Upper lobe of right lung (tissue), 1 donor: ENCODE measurements at regions not wholly inside any gene's neighbourhood (a gene's known extent, or its start where the extent isn't known, plus 50 kb on each side); places are given as distances from the start of the nearest gene placed in this dataset.

Experiments
- ATAC-seq: fragments of 200-7000 bp; cut with Tn5 transposase; one replicate; pipeline ENCODE4 v1.9.1; 2020; ENCODE audit warnings: mild to moderate bottlenecking, moderate library complexity
- DNase-seq: peaks from one replicate; pipeline ENCODE4 v3.0.0-alpha.2; 2020
- H3K27ac ChIP-seq: fragments of 200-600 bp; one replicate; pipeline ENCODE4 v1.8.0; 2022
- H3K27me3 ChIP-seq: fragments of 200-600 bp; one replicate; pipeline ENCODE4 v1.8.0; 2022; ENCODE audit warnings: mild to moderate bottlenecking
- H3K36me3 ChIP-seq: fragments of 200-600 bp; one replicate; pipeline ENCODE4 v1.8.0; 2022
- H3K4me1 ChIP-seq: fragments of 200-600 bp; one replicate; pipeline ENCODE4 v1.8.0; 2022
- H3K4me3 ChIP-seq: fragments of 200-600 bp; one replicate; pipeline ENCODE4 v1.8.0; 2022; ENCODE audit warnings: mild to moderate bottlenecking
- H3K9me3 ChIP-seq: fragments of 200-600 bp; one replicate; pipeline ENCODE4 v1.8.0; 2022
- intact Hi-C: fragments of 100-400 bp; cut with DNase I; formaldehyde crosslinking; loops from one replicate; pipeline ENCODE4 v1.11.0; 2022
- TF ChIP-seq, protein P1 (sequence below): fragments of 200-600 bp; IDR thresholded peaks from one replicate; pipeline ENCODE4 v1.8.0; 2022; ENCODE audit warnings: antibody characterized with exemption
- donor health status: DM: no; HTN: yes; CAD: no; lungs with severe emphysema.

DNA sequence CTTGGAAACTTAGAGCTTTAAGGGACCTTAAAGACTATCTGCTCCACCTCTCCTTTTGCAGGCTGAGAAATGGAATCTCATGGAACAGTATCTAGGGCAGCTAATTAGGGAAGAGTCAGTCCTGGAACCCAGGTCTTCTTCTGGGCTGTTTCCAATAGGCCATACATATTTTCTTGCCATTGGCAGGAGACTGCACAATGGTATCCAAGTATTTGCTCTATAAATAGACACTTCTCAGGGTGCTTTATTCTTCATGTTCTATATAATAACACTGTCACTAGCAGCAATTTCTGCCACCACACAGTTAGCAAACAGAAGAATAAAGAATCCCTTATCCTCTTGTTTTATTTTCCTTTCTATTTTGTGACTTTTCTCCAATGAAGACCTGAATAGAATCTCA, 291.7 kb downstream of the C4orf33 start:
- TF ChIP-seq, protein P1, sequence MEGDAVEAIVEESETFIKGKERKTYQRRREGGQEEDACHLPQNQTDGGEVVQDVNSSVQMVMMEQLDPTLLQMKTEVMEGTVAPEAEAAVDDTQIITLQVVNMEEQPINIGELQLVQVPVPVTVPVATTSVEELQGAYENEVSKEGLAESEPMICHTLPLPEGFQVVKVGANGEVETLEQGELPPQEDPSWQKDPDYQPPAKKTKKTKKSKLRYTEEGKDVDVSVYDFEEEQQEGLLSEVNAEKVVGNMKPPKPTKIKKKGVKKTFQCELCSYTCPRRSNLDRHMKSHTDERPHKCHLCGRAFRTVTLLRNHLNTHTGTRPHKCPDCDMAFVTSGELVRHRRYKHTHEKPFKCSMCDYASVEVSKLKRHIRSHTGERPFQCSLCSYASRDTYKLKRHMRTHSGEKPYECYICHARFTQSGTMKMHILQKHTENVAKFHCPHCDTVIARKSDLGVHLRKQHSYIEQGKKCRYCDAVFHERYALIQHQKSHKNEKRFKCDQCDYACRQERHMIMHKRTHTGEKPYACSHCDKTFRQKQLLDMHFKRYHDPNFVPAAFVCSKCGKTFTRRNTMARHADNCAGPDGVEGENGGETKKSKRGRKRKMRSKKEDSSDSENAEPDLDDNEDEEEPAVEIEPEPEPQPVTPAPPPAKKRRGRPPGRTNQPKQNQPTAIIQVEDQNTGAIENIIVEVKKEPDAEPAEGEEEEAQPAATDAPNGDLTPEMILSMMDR: no peak
- H3K27me3 ChIP-seq: no peaks in the 10 kb centered on the region
- ATAC-seq (no peak), DNase-seq (no peak)
- H3K36me3 ChIP-seq: no peaks in the 10 kb centered on the region
- no peaks in the 10 kb centered on the region for H3K9me3 ChIP-seq
- H3K4me3 ChIP-seq: no peak overlapping the region
- intact Hi-C loops: no loop called here
- no peak overlapping the region for H3K27ac ChIP-seq
- no peaks in the 10 kb centered on the region for H3K4me1 ChIP-seq

DNA sequence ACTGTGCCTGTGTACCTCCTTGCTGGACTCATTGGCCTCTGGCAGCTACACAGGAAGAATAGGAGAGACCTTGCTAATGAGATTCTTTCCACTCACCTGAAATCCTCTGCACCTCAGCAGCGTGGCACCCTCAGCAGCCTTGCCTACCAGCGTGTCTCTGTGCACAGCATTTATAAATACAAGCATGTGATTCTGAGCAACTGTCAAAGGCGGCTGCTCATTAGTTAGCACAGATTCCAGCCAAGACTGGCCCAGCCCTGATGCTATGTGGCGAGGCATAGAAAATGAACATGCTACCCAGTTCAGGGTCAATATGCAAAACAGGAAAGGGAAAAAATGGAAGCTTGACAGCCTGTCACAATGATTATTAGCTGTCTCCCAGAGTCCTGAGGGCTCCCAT, 298.0 kb downstream of the C4orf33 start:
- intact Hi-C loops: no loop called here
- Histone ChIP-seq H3K27me3 (no peaks in the 10 kb centered on the region), H3K4me3 (no peak overlapping the region), H3K36me3 (no peaks in the 10 kb centered on the region), H3K4me1 (no peaks in the 10 kb centered on the region), H3K27ac (no peak overlapping the region), H3K9me3 (no peaks in the 10 kb centered on the region)
- no peak for ATAC-seq
- no peak for DNase-seq
- TF ChIP-seq, protein P1: no peak

DNA sequence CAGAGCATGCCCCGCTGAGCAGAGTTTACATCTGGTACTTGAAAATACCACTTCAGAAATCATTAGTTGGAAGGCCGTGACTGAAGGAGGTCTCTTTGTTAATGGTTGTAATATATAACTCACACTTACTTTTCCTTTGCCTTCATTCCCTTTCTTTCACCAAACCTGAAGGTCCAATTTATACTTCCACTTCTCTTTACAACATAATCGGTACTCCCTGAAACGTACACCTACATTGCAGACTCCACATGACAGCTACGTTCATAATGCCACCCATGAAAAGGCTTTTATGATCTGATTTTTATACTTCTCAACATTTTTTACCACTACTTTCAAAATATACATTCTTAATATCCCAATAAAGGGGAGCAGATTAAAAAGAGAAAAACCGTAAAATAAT, 298.7 kb downstream of the C4orf33 start:
- intact Hi-C loops: no loop called here
- H3K27ac ChIP-seq: no peak overlapping the region
- DNase-seq (no peak), ATAC-seq (no peak)
- no peaks in the 10 kb centered on the region for H3K36me3 ChIP-seq
- H3K27me3 ChIP-seq: no peaks in the 10 kb centered on the region
- H3K9me3 ChIP-seq: no peaks in the 10 kb centered on the region
- H3K4me3 ChIP-seq: no peak overlapping the region
- no peaks in the 10 kb centered on the region for H3K4me1 ChIP-seq
- TF ChIP-seq, protein P1: no peak

DNA sequence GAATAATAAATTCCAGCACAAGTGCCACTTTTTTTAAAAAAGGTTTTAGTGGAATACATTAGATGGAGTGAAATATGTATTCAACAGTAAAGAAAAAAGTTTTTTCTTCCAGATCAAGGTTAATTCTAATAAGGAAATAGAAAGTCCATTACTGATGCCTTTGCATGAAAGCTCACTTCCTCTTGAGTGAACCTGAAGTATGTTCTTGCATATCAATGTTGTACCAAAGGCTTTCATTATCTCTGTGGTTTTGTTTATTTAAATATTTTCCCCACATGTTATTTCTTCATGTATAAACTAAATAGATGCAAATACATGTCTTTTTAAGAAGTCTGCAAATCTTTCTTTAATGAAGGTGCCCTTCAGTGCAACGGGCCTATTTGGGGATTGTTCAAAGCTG, 307.9 kb downstream of the C4orf33 start:
- H3K27me3 ChIP-seq: no peaks in the 10 kb centered on the region
- TF ChIP-seq, protein P1: no peak
- H3K9me3 ChIP-seq: no peaks in the 10 kb centered on the region
- no peak overlapping the region for H3K4me3 ChIP-seq
- no peaks in the 10 kb centered on the region for H3K36me3 ChIP-seq
- no peaks in the 10 kb centered on the region for H3K4me1 ChIP-seq
- intact Hi-C loops: no loop called here
- H3K27ac ChIP-seq: no peak overlapping the region
- DNase-seq (no peak), ATAC-seq (no peak)

DNA sequence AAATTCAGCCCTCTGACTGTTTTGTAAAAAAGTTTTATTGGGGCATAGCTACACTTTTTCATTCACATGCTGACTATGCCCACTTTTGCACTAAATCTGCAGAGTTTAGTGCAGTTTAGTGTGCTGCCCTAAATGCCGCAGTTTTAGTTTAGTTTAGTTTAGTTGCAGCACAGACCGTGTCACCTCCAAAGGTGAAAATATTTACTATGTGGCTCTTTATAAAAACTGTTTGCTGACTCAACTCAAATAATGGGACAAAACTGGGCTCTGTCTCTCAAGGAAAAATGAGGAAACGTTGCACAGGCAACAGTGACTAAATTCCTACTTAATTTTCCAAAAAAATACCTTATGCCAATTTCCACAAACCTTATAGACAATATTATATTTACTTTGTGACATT, 314.2 kb downstream of the C4orf33 start:
- Histone ChIP-seq H3K36me3 (no peaks in the 10 kb centered on the region), H3K9me3 (no peaks in the 10 kb centered on the region), H3K27me3 (no peaks in the 10 kb centered on the region), H3K4me1 (no peaks in the 10 kb centered on the region), H3K4me3 (no peak overlapping the region), H3K27ac (no peak overlapping the region)
- ATAC-seq (no peak), DNase-seq (no peak)
- intact Hi-C loops: no loop called here
- TF ChIP-seq, protein P1: no peak

DNA sequence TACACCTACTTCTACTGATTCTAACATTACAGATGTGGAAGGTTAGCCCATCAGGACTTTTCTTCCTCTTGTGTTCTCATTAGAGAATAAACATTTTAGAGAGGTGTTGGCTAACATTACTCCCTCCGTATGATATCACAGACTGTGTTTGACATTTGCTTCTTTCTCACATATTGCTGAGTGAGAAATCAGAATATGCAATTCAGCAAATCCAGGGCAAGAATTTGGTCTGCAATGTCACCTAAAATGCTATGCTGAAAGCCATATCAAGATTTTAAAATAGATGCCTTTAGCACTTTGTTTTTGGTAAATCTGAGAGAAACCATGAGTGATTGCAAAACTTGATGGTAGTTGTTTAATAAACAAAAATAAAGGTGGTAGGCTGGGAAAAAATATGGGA, 319.1 kb downstream of the C4orf33 start:
- intact Hi-C loops: no loop called here
- ATAC-seq (no peak), DNase-seq (no peak)
- TF ChIP-seq, protein P1: no peak
- Histone ChIP-seq H3K9me3 (no peaks in the 10 kb centered on the region), H3K4me1 (no peaks in the 10 kb centered on the region), H3K36me3 (no peaks in the 10 kb centered on the region), H3K4me3 (no peak overlapping the region), H3K27ac (no peak overlapping the region), H3K27me3 (no peaks in the 10 kb centered on the region)
